GM19395 (cell line): ENCODE measurements at regions not wholly inside any gene's neighbourhood (a gene's known extent, or its start where the extent isn't known, plus 50 kb on each side); places are given as distances from the start of the nearest gene placed in this dataset.

Experiments used
- ATAC-seq: cut with Tn5 transposase; IDR thresholded peaks from one replicate; pipeline ENCODE4 v1.9.1; 2021; ENCODE audit warnings: mild to moderate bottlenecking, moderate library complexity; ENCODE audit not compliant: unreplicated experiment

GRCh38 chr1:228867108-228867950, 132.1 kb downstream of the RHOU start:
- no peak for ATAC-seq

GRCh38 chr1:228867951-228868730, 132.9 kb downstream of the RHOU start:
- ATAC-seq = no peak

- no peak for ATAC-seq
Observed at GRCh38 chr1:228868731-228869024, 133.4 kb downstream of the RHOU start.

- no peak for ATAC-seq
Observed at GRCh38 chr1:228869312-228869824, 134.1 kb downstream of the RHOU start.

GRCh38 chr1:228870041-228870713, 134.9 kb downstream of the RHOU start:
- no peak for ATAC-seq

- ATAC-seq = no peak
Observed at GRCh38 chr1:228871314-228872061, 136.2 kb downstream of the RHOU start.

GRCh38 chr1:228872080-228872479, 136.8 kb downstream of the RHOU start:
- no peak for ATAC-seq

- ATAC-seq = no peak
Observed at GRCh38 chr1:228873709-228874108, 138.4 kb downstream of the RHOU start.

- ATAC-seq = no peak
Observed at GRCh38 chr1:228875741-228876140, 140.5 kb downstream of the RHOU start.

GRCh38 chr1:228876187-228876586, 140.9 kb downstream of the RHOU start:
- no peak for ATAC-seq

- ATAC-seq = no peak
Observed at GRCh38 chr1:228879164-228879563, 143.9 kb downstream of the RHOU start.

GRCh38 chr1:228882041-228882770, 146.9 kb downstream of the RHOU start:
- no peak for ATAC-seq

GRCh38 chr1:228882771-228883450, 147.6 kb downstream of the RHOU start:
- ATAC-seq = no peak

GRCh38 chr1:228883535-228883934, 148.3 kb downstream of the RHOU start:
- no peak for ATAC-seq

- no peak for ATAC-seq
Observed at GRCh38 chr1:228884196-228884595, 148.9 kb downstream of the RHOU start.

GRCh38 chr1:228884615-228885566, 149.6 kb downstream of the RHOU start:
- no peak for ATAC-seq

GRCh38 chr1:228885845-228886244, 150.6 kb downstream of the RHOU start:
- no peak for ATAC-seq

GRCh38 chr1:228887101-228887500, 151.8 kb downstream of the RHOU start:
- no peak for ATAC-seq
